Neural crest cell (in vitro differentiated cells): ENCODE measurements at regions not wholly inside any gene's neighbourhood (a gene's known extent, or its start where the extent isn't known, plus 50 kb on each side); places are given as distances from the start of the nearest gene placed in this dataset.
"Not testable (repeated sequence)": the region's sequence is repeated elsewhere in the genome, so short reads cannot be mapped to it uniquely, and the experiment has no call there.

ENCODE experiments used
- DNase-seq: peaks from one replicate; pipeline ENCODE4 v3.0.0; 2021; ENCODE audit warnings: low read depth, mixed read lengths, low spot score
- H3K27ac Mint-ChIP-seq: one replicate; pipeline ENCODE4 v1.8.0; 2021; ENCODE audit warnings: mild to moderate bottlenecking, mixed read lengths; ENCODE audit not compliant: unreplicated experiment
- H3K27me3 Mint-ChIP-seq: 2 replicates; pipeline ENCODE4 v1.8.0; 2021; ENCODE audit warnings: low read depth, mild to moderate bottlenecking, mixed read lengths
- H3K36me3 Mint-ChIP-seq: 2 replicates; pipeline ENCODE4 v1.8.0; 2021; ENCODE audit warnings: low read depth, mild to moderate bottlenecking, mixed read lengths
- H3K4me1 Mint-ChIP-seq: 2 replicates; pipeline ENCODE4 v1.8.0; 2021; ENCODE audit warnings: mixed read lengths
- H3K4me3 Mint-ChIP-seq: one replicate; pipeline ENCODE4 v1.8.0; 2021; ENCODE audit warnings: mild to moderate bottlenecking, mixed read lengths
- H3K9me3 Mint-ChIP-seq: 2 replicates; pipeline ENCODE4 v1.8.0; 2021; ENCODE audit warnings: mixed read lengths
- CTCF ChIP-seq: fragments of 200-600 bp; sonication (generic); conservative IDR thresholded peaks from 2 replicates; pipeline ENCODE4 v1.5.0; 2021; ENCODE audit warnings: antibody characterized with exemption, mild to moderate bottlenecking

GRCh38 chr3:153640689-153641665 is 479.0 kb downstream of the RAP2B start:
- no peak overlapping the region for H3K27ac Mint-ChIP-seq
- H3K27me3 Mint-ChIP-seq, result no peaks in the 10 kb centered on the region
- DNase-seq, result no peak
- no peak for TF ChIP-seq CTCF
- H3K9me3 Mint-ChIP-seq, result peaks cover 4% of the 10 kb centered on the region
- no peaks in the 10 kb centered on the region for H3K36me3 Mint-ChIP-seq
- H3K4me3 Mint-ChIP-seq, result no peak overlapping the region
- H3K4me1 Mint-ChIP-seq, result no peaks in the 10 kb centered on the region

- H3K27ac Mint-ChIP-seq, H3K36me3 Mint-ChIP-seq, H3K4me1 Mint-ChIP-seq, H3K4me3 Mint-ChIP-seq, DNase-seq, H3K27me3 Mint-ChIP-seq, H3K9me3 Mint-ChIP-seq: not testable (repeated sequence)
These were observed 478.6 kb upstream of the ARHGEF26 start for GRCh38 chr3:153642576-153642975.

GRCh38 chr3:153643471-153643870 is 477.7 kb upstream of the ARHGEF26 start:
- not testable (repeated sequence) for H3K27me3 Mint-ChIP-seq, H3K4me1 Mint-ChIP-seq, H3K4me3 Mint-ChIP-seq, H3K36me3 Mint-ChIP-seq, DNase-seq, H3K27ac Mint-ChIP-seq, H3K9me3 Mint-ChIP-seq

GRCh38 chr3:153649286-153649839 is 471.8 kb upstream of the ARHGEF26 start:
- no peak overlapping the region for H3K4me3 Mint-ChIP-seq
- no peak overlapping the region for H3K27ac Mint-ChIP-seq
- H3K4me1 Mint-ChIP-seq, result no peaks in the 10 kb centered on the region
- no peak for TF ChIP-seq CTCF
- no peaks in the 10 kb centered on the region for H3K27me3 Mint-ChIP-seq
- DNase-seq, result no peak
- no peaks in the 10 kb centered on the region for H3K36me3 Mint-ChIP-seq
- H3K9me3 Mint-ChIP-seq, result peaks cover 4% of the 10 kb centered on the region

GRCh38 chr3:153652076-153652475 is 469.1 kb upstream of the ARHGEF26 start:
- H3K9me3 Mint-ChIP-seq, result peaks cover 7% of the 10 kb centered on the region
- no peak overlapping the region for H3K27ac Mint-ChIP-seq
- no peak for TF ChIP-seq CTCF
- H3K36me3 Mint-ChIP-seq, result no peaks in the 10 kb centered on the region
- no peaks in the 10 kb centered on the region for H3K4me1 Mint-ChIP-seq
- no peak overlapping the region for H3K4me3 Mint-ChIP-seq
- no peak for DNase-seq
- no peaks in the 10 kb centered on the region for H3K27me3 Mint-ChIP-seq

- Mint-ChIP-seq H3K4me1 (no peaks in the 10 kb centered on the region), H3K4me3 (no peak overlapping the region), H3K36me3 (no peaks in the 10 kb centered on the region), H3K27ac (no peak overlapping the region), H3K9me3 (peaks cover 12% of the 10 kb centered on the region), H3K27me3 (no peaks in the 10 kb centered on the region)
- no peak for TF ChIP-seq CTCF
- no peak for DNase-seq
These were observed 464.1 kb upstream of the ARHGEF26 start for GRCh38 chr3:153657046-153657445.
